ENCODE measurements at regions not wholly inside any gene's neighbourhood (a gene's known extent, or its start where the extent isn't known, plus 50 kb on each side); places are given as distances from the start of the nearest gene placed in this dataset.

GRCh38 chr14:65329911-65330310 is 82.6 kb upstream of the FUT8 start:
- DNase-seq, result no peak

- no peak for DNase-seq
Measured at GRCh38 chr14:65330416-65330815, 82.1 kb upstream of the FUT8 start.

- DNase-seq, result no peak
Measured at GRCh38 chr14:65331652-65332051, 80.9 kb upstream of the FUT8 start.

- no peak for DNase-seq
Measured at GRCh38 chr14:65332141-65332871, 80.2 kb upstream of the FUT8 start.

- DNase-seq, result no peak
Measured at GRCh38 chr14:65333943-65334687, 78.4 kb upstream of the FUT8 start.

- no peak for DNase-seq
Measured at GRCh38 chr14:65334765-65335410, 77.6 kb upstream of the FUT8 start.

- DNase-seq, result no peak
Measured at GRCh38 chr14:65335411-65335947, 77.1 kb upstream of the FUT8 start.

- no peak for DNase-seq
Measured at GRCh38 chr14:65336191-65336591, 76.3 kb upstream of the FUT8 start.

- no peak for DNase-seq
Measured at GRCh38 chr14:65339866-65340265, 72.7 kb upstream of the FUT8 start.

- no peak for DNase-seq
Measured at GRCh38 chr14:65344011-65344410, 68.5 kb upstream of the FUT8 start.

- no peak for DNase-seq
Measured at GRCh38 chr14:65345266-65345665, 67.3 kb upstream of the FUT8 start.

GRCh38 chr14:65346474-65346873 is 66.1 kb upstream of the FUT8 start:
- DNase-seq, result no peak

GRCh38 chr14:65346895-65347294 is 65.6 kb upstream of the FUT8 start:
- no peak for DNase-seq

GRCh38 chr14:65348137-65348536 is 64.4 kb upstream of the FUT8 start:
- no peak for DNase-seq

- no peak for DNase-seq
Measured at GRCh38 chr14:65349100-65349499, 63.4 kb upstream of the FUT8 start.

- no peak for DNase-seq
Measured at GRCh38 chr14:65351493-65352194, 60.9 kb upstream of the FUT8 start.

GRCh38 chr14:65352964-65353530 is 59.5 kb upstream of the FUT8 start:
- DNase-seq, result peak in 1 of 2 experiments; percentile 3

- DNase-seq, result no peak
Measured at GRCh38 chr14:65354131-65354530, 58.4 kb upstream of the FUT8 start.

GRCh38 chr14:65354715-65355114 is 57.8 kb upstream of the FUT8 start:
- no peak for DNase-seq

GRCh38 chr14:65356327-65356836 is 56.1 kb upstream of the FUT8 start:
- DNase-seq, result no peak

- DNase-seq, result no peak
Measured at GRCh38 chr14:65357113-65357512, 55.4 kb upstream of the FUT8 start.

GRCh38 chr14:65357689-65358088 is 54.8 kb upstream of the FUT8 start:
- no peak for DNase-seq

- DNase-seq, result no peak
Measured at GRCh38 chr14:65359503-65359902, 53.0 kb upstream of the FUT8 start.
